ENCODE measurements at regions not wholly inside any gene's neighbourhood (a gene's known extent, or its start where the extent isn't known, plus 50 kb on each side); places are given as distances from the start of the nearest gene placed in this dataset.
"Not testable (repeated sequence)": the region's sequence is repeated elsewhere in the genome, so short reads cannot be mapped to it uniquely, and the experiment has no call there.

- H3K36me3 ChIP-seq (ENCODE audit: insufficient read depth, low read length): no peaks in the 10 kb centered on the region
- TF ChIP-seq CTCF (IDR thresholded peaks at IDR 0.05; ENCODE audit: poor library complexity, severe bottlenecking) (no peak), POLR2AphosphoS5 (IDR thresholded peaks at IDR 0.05) (no peak), EP300 (conservative IDR thresholded peaks at IDR 0.05; ENCODE audit: poor library complexity, severe bottlenecking) (no peak)
Measured at GRCh38 chr3:16770792-16771191, 114.0 kb upstream of the PLCL2 start.

GRCh38 chr3:16773594-16773993 is 111.2 kb upstream of the PLCL2 start:
- H3K27ac ChIP-seq (ENCODE audit: low read length); H3K79me2 ChIP-seq (replicated peaks; ENCODE audit: insufficient read depth, low read length); H3K9ac ChIP-seq (ENCODE audit: low read length); H3K9me3 ChIP-seq (ENCODE audit: low read length); H3F3A ChIP-seq (ENCODE audit: insufficient read depth, low read length, poor library complexity, severe bottlenecking); H4K20me1 ChIP-seq (ENCODE audit: insufficient read depth); H3K4me2 ChIP-seq (ENCODE audit: low read length); H3K9me2 ChIP-seq (ENCODE audit: insufficient read depth, low read length); H3K4me3 ChIP-seq (ENCODE audit: low read length); H3K36me3 ChIP-seq (ENCODE audit: insufficient read depth, low read length); H2AFZ ChIP-seq (ENCODE audit: low read depth, low read length); H3K27me3 ChIP-seq (ENCODE audit: insufficient read depth, low read depth, low read length): not testable (repeated sequence)

More at GRCh38 chr3:16770792-16771191, 114.0 kb upstream of the PLCL2 start:
- Histone ChIP-seq H3K79me2 (replicated peaks; ENCODE audit: insufficient read depth, low read length) (no peaks in the 10 kb centered on the region), H2AFZ (ENCODE audit: low read depth, low read length) (no peak overlapping the region), H3K27me3 (ENCODE audit: insufficient read depth, low read depth, low read length) (no peaks in the 10 kb centered on the region), H3K9ac (ENCODE audit: low read length) (no peak overlapping the region), H4K20me1 (ENCODE audit: insufficient read depth) (no peaks in the 10 kb centered on the region), H3K27ac (ENCODE audit: low read length) (no peak overlapping the region), H3K9me3 (ENCODE audit: low read length) (no peaks in the 10 kb centered on the region), H3K9me2 (ENCODE audit: insufficient read depth, low read length) (no peaks in the 10 kb centered on the region), H3K4me3 (ENCODE audit: low read length) (no peak overlapping the region), H3K4me2 (ENCODE audit: low read length) (no peak overlapping the region), H3F3A (ENCODE audit: insufficient read depth, low read length, poor library complexity, severe bottlenecking) (no peaks in the 10 kb centered on the region)

DNA sequence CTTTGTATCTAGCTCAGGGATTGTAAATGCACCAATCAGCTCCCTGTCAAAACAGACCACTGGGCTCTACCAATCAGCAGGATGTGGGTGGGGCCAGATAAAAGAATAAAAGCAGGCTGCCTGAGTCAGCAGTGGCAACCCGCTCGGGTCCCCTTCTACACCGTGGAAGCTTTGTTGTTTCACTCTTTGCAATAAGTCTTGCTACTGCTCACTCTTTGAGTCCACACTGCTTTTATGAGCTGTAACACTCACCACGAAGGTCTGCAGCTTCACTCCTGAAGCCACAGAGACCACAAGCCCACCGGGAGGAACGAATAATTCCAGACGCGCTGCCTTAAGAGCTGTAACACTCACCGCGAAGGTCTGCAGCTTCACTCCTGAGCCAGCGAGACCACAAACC is 110.2 kb upstream of the PLCL2 start:
- not testable (repeated sequence) for H3K27ac ChIP-seq (ENCODE audit: low read length); H2AFZ ChIP-seq (ENCODE audit: low read depth, low read length); H3K9me2 ChIP-seq (ENCODE audit: insufficient read depth, low read length); H3K79me2 ChIP-seq (replicated peaks; ENCODE audit: insufficient read depth, low read length); H3K9me3 ChIP-seq (ENCODE audit: low read length); H3K4me3 ChIP-seq (ENCODE audit: low read length); H3K27me3 ChIP-seq (ENCODE audit: insufficient read depth, low read depth, low read length); H3K4me2 ChIP-seq (ENCODE audit: low read length); H4K20me1 ChIP-seq (ENCODE audit: insufficient read depth); H3K9ac ChIP-seq (ENCODE audit: low read length); H3F3A ChIP-seq (ENCODE audit: insufficient read depth, low read length, poor library complexity, severe bottlenecking); H3K36me3 ChIP-seq (ENCODE audit: insufficient read depth, low read length)

- Histone ChIP-seq H3K9ac (ENCODE audit: low read length) (no peak overlapping the region), H3K27me3 (ENCODE audit: insufficient read depth, low read depth, low read length) (no peaks in the 10 kb centered on the region), H3K27ac (ENCODE audit: low read length) (no peak overlapping the region), H3K4me3 (ENCODE audit: low read length) (no peak overlapping the region), H4K20me1 (ENCODE audit: insufficient read depth) (no peaks in the 10 kb centered on the region), H3K9me3 (ENCODE audit: low read length) (no peaks in the 10 kb centered on the region), H3K9me2 (ENCODE audit: insufficient read depth, low read length) (no peaks in the 10 kb centered on the region), H3F3A (ENCODE audit: insufficient read depth, low read length, poor library complexity, severe bottlenecking) (no peaks in the 10 kb centered on the region), H3K36me3 (ENCODE audit: insufficient read depth, low read length) (no peaks in the 10 kb centered on the region), H3K4me2 (ENCODE audit: low read length) (no peak overlapping the region), H3K79me2 (replicated peaks; ENCODE audit: insufficient read depth, low read length) (no peaks in the 10 kb centered on the region), H2AFZ (ENCODE audit: low read depth, low read length) (no peak overlapping the region)
- TF ChIP-seq MXI1 (conservative IDR thresholded peaks at IDR 0.05; ENCODE audit: poor library complexity, severe bottlenecking): no peak
- no peak for TF ChIP-seq EP300 (conservative IDR thresholded peaks at IDR 0.05; ENCODE audit: poor library complexity, severe bottlenecking)
- TF ChIP-seq TAF1 (IDR thresholded peaks at IDR 0.05; ENCODE audit: low read depth): no peak
- TF ChIP-seq SMC3 (conservative IDR thresholded peaks at IDR 0.05; ENCODE audit: poor library complexity): no peak
- no peak for TF ChIP-seq RAD21 (conservative IDR thresholded peaks at IDR 0.05)
- TF ChIP-seq POLR2AphosphoS5 (IDR thresholded peaks at IDR 0.05): no peak
- TF ChIP-seq CTCF (IDR thresholded peaks at IDR 0.05; ENCODE audit: poor library complexity, severe bottlenecking): no peak
- no peak for TF ChIP-seq EZH2 (IDR thresholded peaks at IDR 0.05; ENCODE audit: borderline replicate concordance, insufficient read depth, low read length, poor library complexity, severe bottlenecking)
- TF ChIP-seq, protein P1, sequence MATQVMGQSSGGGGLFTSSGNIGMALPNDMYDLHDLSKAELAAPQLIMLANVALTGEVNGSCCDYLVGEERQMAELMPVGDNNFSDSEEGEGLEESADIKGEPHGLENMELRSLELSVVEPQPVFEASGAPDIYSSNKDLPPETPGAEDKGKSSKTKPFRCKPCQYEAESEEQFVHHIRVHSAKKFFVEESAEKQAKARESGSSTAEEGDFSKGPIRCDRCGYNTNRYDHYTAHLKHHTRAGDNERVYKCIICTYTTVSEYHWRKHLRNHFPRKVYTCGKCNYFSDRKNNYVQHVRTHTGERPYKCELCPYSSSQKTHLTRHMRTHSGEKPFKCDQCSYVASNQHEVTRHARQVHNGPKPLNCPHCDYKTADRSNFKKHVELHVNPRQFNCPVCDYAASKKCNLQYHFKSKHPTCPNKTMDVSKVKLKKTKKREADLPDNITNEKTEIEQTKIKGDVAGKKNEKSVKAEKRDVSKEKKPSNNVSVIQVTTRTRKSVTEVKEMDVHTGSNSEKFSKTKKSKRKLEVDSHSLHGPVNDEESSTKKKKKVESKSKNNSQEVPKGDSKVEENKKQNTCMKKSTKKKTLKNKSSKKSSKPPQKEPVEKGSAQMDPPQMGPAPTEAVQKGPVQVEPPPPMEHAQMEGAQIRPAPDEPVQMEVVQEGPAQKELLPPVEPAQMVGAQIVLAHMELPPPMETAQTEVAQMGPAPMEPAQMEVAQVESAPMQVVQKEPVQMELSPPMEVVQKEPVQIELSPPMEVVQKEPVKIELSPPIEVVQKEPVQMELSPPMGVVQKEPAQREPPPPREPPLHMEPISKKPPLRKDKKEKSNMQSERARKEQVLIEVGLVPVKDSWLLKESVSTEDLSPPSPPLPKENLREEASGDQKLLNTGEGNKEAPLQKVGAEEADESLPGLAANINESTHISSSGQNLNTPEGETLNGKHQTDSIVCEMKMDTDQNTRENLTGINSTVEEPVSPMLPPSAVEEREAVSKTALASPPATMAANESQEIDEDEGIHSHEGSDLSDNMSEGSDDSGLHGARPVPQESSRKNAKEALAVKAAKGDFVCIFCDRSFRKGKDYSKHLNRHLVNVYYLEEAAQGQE (IDR thresholded peaks at IDR 0.05; ENCODE audit: borderline replicate concordance): no peak
Measured at GRCh38 chr3:16784973-16785372, 99.8 kb upstream of the PLCL2 start.
